ENCODE measurements at regions not wholly inside any gene's neighbourhood (a gene's known extent, or its start where the extent isn't known, plus 50 kb on each side); places are given as distances from the start of the nearest gene placed in this dataset. TPM values are rescaled to one million over a fixed set of nuclear protein-coding genes. Genes with fewer than 3 reads are reported as not detected.

- Histone ChIP-seq H3F3A (ENCODE audit: low read length, unreplicated experiment) (no peaks in the 10 kb centered on the region), H3K9ac (ENCODE audit: low read length) (no peak overlapping the region), H3K9me3 (ENCODE audit: low read length) (no peaks in the 10 kb centered on the region), H3K27ac (ENCODE audit: low read length) (no peak overlapping the region), H3K4me1 (ENCODE audit: insufficient read depth, low read length) (no peaks in the 10 kb centered on the region), H3K79me2 (ENCODE audit: low read length) (no peaks in the 10 kb centered on the region), H3K4me3 (ENCODE audit: low read length) (no peak overlapping the region), H3K4me2 (ENCODE audit: low read length) (peak overlapping the region; percentile 6; the same call in 1 of the 2 replicates), H3K9me2 (replicated peaks; ENCODE audit: low read length) (no peaks in the 10 kb centered on the region), H2AFZ (ENCODE audit: low read length) (no peak overlapping the region), H4K20me1 (ENCODE audit: low read length) (no peaks in the 10 kb centered on the region), H3K36me3 (ENCODE audit: low read depth, low read length) (no peaks in the 10 kb centered on the region), H3K27me3 (ENCODE audit: low read length) (peaks cover 46% of the 10 kb centered on the region)
- TF ChIP-seq, protein P1, sequence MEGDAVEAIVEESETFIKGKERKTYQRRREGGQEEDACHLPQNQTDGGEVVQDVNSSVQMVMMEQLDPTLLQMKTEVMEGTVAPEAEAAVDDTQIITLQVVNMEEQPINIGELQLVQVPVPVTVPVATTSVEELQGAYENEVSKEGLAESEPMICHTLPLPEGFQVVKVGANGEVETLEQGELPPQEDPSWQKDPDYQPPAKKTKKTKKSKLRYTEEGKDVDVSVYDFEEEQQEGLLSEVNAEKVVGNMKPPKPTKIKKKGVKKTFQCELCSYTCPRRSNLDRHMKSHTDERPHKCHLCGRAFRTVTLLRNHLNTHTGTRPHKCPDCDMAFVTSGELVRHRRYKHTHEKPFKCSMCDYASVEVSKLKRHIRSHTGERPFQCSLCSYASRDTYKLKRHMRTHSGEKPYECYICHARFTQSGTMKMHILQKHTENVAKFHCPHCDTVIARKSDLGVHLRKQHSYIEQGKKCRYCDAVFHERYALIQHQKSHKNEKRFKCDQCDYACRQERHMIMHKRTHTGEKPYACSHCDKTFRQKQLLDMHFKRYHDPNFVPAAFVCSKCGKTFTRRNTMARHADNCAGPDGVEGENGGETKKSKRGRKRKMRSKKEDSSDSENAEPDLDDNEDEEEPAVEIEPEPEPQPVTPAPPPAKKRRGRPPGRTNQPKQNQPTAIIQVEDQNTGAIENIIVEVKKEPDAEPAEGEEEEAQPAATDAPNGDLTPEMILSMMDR (conservative IDR thresholded peaks at IDR 0.05; ENCODE audit: low read depth, low read length), result peak; percentile 70
- no peak for TF ChIP-seq EZH2 (IDR thresholded peaks at IDR 0.05; ENCODE audit: low read length, unreplicated experiment)
- TF ChIP-seq EZH2phosphoT487 (IDR thresholded peaks at IDR 0.05; ENCODE audit: borderline replicate concordance, low read length), result no peak
- ATAC-seq (peak; percentile 95), DNase-seq (peak; percentile 49)
- intact Hi-C loops (cut with micrococcal nuclease), result loop anchor here (1.0 to 2.0 kb wide), 2 partner anchors 53 to 84 kb away; no protein-coding TSS in a partner anchor
- ChIA-PET CTCF (interaction anchor here (0.7 to 0.9 kb wide), 2 partner anchors 62 to 84 kb away, joined by 3 to 7 read pairs; partner anchors contain the start of gene EFNB2), POLR2A (ENCODE audit: unreplicated experiment) (interaction anchor here (0.7 kb wide), 1 partner anchor 32 kb away, joined by 7 read pairs; no protein-coding TSS in a partner anchor)
- BruUV-seq (replicated peaks), result no TSS peak
Observed at GRCh38 chr13:106619688-106620555, 52.0 kb upstream of the ARGLU1 start.

Small RNAs in the stretch of these regions (microRNA-seq; reads per million reads assigned to microRNA genes)
- gene MIR1267 (ENCODE audit: unreplicated experiment), result not detected

Data from PC-3 (cell line).